D721Med (cell line): ENCODE measurements at regions not wholly inside any gene's neighbourhood (a gene's known extent, or its start where the extent isn't known, plus 50 kb on each side); places are given as distances from the start of the nearest gene placed in this dataset.

ENCODE experiments used
- DNase-seq: peaks from one replicate; pipeline ENCODE4 v3.0.0; 2011; ENCODE audit warnings: low spot score; ENCODE audit not compliant: insufficient read length
- FAIRE-seq: peaks from 2 replicates; lab custom pipeline; 2011; peaks lifted over from hg19 to GRCh38; lab: Jason Lieb, UNC
- TF ChIP-seq, protein P1 (sequence below): IDR thresholded peaks from 2 replicates; pipeline ENCODE4 v1.5.1; 2012; ENCODE audit warnings: mild to moderate bottlenecking, control low read depth; ENCODE audit not compliant: insufficient read depth; ENCODE audit errors: missing control alignments

DNA sequence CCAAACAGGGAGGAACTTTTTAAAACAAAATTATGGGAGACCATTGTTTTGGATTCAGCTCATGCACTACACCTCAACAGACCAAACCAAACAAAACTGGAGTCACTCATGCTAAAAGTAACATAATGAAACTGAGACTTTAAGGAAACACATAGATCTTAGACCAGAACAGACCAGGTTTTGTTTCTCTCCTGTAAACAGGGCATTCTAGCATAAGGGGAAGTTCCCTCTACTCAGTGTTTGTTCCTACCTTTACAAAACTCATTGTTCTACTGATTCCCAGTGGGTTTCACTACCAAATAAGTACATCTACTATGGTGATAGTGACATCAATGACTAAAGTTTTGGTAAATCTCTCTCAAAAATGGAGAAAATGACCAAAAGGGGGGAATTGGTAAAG, 1103.6 kb upstream of the EDIL3 start:
- DNase-seq (no peak), FAIRE-seq (no peak)
- TF ChIP-seq, protein P1, sequence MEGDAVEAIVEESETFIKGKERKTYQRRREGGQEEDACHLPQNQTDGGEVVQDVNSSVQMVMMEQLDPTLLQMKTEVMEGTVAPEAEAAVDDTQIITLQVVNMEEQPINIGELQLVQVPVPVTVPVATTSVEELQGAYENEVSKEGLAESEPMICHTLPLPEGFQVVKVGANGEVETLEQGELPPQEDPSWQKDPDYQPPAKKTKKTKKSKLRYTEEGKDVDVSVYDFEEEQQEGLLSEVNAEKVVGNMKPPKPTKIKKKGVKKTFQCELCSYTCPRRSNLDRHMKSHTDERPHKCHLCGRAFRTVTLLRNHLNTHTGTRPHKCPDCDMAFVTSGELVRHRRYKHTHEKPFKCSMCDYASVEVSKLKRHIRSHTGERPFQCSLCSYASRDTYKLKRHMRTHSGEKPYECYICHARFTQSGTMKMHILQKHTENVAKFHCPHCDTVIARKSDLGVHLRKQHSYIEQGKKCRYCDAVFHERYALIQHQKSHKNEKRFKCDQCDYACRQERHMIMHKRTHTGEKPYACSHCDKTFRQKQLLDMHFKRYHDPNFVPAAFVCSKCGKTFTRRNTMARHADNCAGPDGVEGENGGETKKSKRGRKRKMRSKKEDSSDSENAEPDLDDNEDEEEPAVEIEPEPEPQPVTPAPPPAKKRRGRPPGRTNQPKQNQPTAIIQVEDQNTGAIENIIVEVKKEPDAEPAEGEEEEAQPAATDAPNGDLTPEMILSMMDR: no peak

- DNase-seq (no peak), FAIRE-seq (no peak)
- TF ChIP-seq, protein P1: no peak
Observed at GRCh38 chr5:85500869-85501268, 1116.2 kb upstream of the EDIL3 start.

- TF ChIP-seq, protein P1: no peak
- DNase-seq (no peak), FAIRE-seq (no peak)
Observed at GRCh38 chr5:85512896-85513295, 1104.8 kb upstream of the COX7C start.

DNA sequence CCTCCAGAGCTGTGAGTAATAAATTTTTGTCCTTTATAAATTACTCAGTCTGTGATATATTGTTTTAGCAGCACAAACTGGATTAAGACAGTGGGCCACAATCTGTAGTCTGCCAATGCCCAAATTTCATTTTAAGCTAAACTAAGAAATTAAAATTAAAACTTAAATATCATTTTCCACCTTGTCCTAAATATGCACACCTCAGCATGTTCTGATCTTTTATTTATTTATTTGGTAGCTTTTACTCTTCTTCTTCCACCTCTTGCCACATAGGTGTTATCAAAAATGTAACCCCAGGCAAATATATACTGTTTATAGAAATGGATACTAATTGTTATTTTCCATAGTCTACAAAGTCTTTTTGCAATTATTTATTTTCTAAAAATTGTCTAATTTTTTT, 1102.2 kb upstream of the COX7C start:
- DNase-seq: no peak
- TF ChIP-seq, protein P1: no peak
- FAIRE-seq: no peak

DNA sequence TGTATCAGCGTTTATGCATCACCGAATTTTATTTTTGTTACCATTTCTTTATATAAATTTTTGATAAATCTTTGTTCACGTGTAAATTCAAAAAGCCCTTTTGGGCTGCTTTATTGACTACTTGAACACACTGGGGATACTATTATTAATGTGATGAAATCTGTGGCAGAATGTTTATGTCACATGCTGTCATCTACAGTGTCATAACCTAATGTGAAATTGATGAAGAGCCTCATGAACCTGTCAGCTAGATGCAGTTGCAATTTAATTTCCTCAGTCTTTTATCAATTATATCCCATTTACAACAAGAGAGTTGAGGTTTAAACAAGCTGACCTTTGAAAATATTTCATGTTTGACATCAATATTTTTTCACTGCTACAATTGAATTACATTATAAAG, 1100.4 kb upstream of the COX7C start:
- TF ChIP-seq, protein P1: no peak
- DNase-seq: no peak
- FAIRE-seq: no peak

DNA sequence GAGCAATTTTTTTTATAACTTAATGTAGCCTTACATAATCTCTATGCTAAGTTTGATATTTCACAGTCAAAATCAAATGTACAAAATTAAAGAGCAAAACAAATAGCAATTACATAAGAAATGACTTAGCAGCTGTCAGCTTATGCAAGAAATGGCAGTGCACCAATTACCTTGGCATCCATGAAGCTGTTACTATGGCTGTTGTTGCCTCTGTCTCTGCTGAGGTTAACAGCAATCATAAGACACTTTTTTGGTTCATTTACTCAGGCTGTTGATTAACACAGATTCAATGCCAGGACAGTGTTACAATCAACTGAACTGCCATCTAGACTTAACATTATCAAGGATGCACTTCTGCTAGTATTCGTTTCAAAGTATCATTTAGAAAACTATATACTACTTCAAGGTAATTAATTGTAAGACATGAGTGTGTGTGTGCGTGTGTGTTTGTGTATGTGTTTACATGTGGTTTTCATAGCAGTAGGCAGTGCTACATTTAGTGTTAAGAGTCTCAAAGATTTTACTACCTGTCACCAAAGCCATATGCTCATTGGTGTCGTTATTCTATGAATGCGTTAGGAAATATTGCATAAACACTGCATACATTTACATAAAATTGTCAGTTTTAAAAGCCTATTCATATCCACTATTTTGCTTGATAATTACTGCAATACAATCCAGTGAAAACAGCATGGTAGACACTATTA, 1084.2 kb upstream of the COX7C start:
- TF ChIP-seq, protein P1: no peak
- no peak for DNase-seq
- FAIRE-seq: no peak

DNA sequence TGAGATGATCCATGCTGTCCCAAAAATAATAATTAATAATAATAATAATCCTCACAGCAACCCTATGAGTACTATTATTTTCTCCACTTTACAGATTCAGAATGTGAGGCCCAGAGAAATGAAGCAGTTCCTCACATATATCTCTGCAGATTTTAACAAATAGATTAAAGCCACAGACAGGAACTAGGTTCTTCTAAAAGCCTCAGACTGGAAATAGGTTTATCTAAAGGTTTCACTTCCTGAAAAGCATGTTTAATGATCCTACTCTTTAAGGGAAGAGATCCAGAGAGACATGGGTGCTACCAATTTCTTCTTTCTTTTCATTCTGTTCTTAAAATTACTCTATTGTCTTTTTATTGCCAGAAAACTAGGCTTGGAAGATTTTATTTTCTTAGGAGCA, 1079.4 kb upstream of the COX7C start:
- FAIRE-seq (no peak), DNase-seq (no peak)
- TF ChIP-seq, protein P1: no peak
